KG1 (cell line): ENCODE measurements at regions not wholly inside any gene's neighbourhood (a gene's known extent, or its start where the extent isn't known, plus 50 kb on each side); places are given as distances from the start of the nearest gene placed in this dataset.
A peak's percentile ranks its signal among the peaks of the same experiment; 100 is the strongest.

ENCODE experiments used
- DNase-seq: peaks from one replicate; lab custom pipeline; 2025; lab: John Stamatoyannopoulos, UW

- DNase-seq = no peak
Observed at GRCh38 chr3:72565593-72565992, 282.7 kb downstream of the SHQ1 start.

GRCh38 chr3:72563690-72564370, 284.4 kb downstream of the SHQ1 start:
- no peak for DNase-seq

GRCh38 chr3:72560846-72561675, 287.2 kb downstream of the SHQ1 start:
- DNase-seq = no peak

- DNase-seq = peak; percentile 28
Observed at GRCh38 chr3:72559385-72559784, 288.9 kb downstream of the SHQ1 start.

- no peak for DNase-seq
Observed at GRCh38 chr3:72558001-72558400, 290.2 kb downstream of the SHQ1 start.

GRCh38 chr3:72555714-72556113, 292.5 kb downstream of the SHQ1 start:
- no peak for DNase-seq

GRCh38 chr3:72554689-72555088, 293.6 kb downstream of the SHQ1 start:
- DNase-seq = no peak

GRCh38 chr3:72553298-72553697, 294.9 kb downstream of the SHQ1 start:
- DNase-seq = no peak

GRCh38 chr3:72550582-72551262, 297.5 kb downstream of the SHQ1 start:
- DNase-seq = no peak

GRCh38 chr3:72549761-72550581, 298.3 kb downstream of the SHQ1 start:
- DNase-seq = no peak

- DNase-seq = no peak
Observed at GRCh38 chr3:72548981-72549380, 299.3 kb downstream of the SHQ1 start.

GRCh38 chr3:72548461-72548860, 299.8 kb downstream of the SHQ1 start:
- no peak for DNase-seq

GRCh38 chr3:72547183-72547582, 301.1 kb downstream of the SHQ1 start:
- no peak for DNase-seq

- no peak for DNase-seq
Observed at GRCh38 chr3:72544239-72544638, 304.0 kb downstream of the SHQ1 start.

GRCh38 chr3:72543246-72543645, 305.0 kb downstream of the SHQ1 start:
- no peak for DNase-seq

- DNase-seq = no peak
Observed at GRCh38 chr3:72542781-72543180, 305.5 kb downstream of the SHQ1 start.

- no peak for DNase-seq
Observed at GRCh38 chr3:72539856-72540255, 308.4 kb downstream of the SHQ1 start.

GRCh38 chr3:72538070-72538745, 310.0 kb downstream of the SHQ1 start:
- DNase-seq = no peak

GRCh38 chr3:72537448-72537847, 310.8 kb downstream of the SHQ1 start:
- DNase-seq = no peak

GRCh38 chr3:72536878-72537267, 311.4 kb downstream of the SHQ1 start:
- DNase-seq = no peak

- no peak for DNase-seq
Observed at GRCh38 chr3:72536206-72536877, 311.9 kb downstream of the SHQ1 start.
